T-helper 1 cell (primary cell): ENCODE measurements at regions not wholly inside any gene's neighbourhood (a gene's known extent, or its start where the extent isn't known, plus 50 kb on each side); places are given as distances from the start of the nearest gene placed in this dataset.
"Not testable (repeated sequence)": the region's sequence is repeated elsewhere in the genome, so short reads cannot be mapped to it uniquely, and the experiment has no call there.

ENCODE experiments used
- DNase-seq, 5 donors: peaks; one replicate each; pipeline ENCODE4 v3.0.0-alpha.2; 2012 to 2020

DNA sequence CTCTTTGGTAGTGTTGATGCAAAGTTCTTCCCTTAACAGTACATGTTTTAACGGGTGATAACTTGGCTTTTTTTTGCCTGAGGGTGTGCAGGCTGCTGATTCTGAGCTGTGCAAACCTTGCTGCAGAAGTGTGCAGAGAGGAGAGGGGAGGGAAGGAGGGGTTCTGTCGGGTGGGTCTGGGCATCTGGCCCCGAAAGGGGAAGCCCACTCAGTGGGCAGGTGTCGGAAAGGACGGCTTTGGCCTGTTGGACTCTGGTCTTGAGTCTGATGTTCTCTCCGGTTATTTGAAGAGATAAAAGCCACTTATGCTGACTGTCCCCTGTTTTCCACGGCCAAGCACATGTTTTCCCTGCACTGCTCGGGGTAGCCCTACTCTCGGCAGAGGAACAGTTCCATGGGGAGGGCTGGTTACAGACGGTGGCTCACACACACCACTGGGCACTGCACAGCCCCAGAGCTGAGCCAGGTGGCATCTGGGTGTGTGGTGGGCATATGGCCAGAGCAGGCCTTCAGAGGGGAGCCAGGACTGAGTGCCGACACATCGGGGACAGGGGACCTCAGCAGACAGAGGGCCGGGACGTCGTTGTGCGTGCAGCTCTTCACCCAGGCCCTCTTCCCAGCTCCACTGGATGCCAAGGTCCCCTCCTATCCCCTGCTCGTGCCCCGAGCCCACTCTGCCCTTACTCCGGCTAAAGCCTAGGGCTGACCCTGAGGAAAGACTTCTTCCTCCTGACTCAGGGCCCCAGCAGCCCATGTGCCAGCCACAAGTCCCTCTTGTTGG, 93.2 kb downstream of the TEX29 start:
- DNase-seq: no peak

GRCh38 chr13:111414341-111414740, 93.9 kb downstream of the TEX29 start:
- DNase-seq: no peak

GRCh38 chr13:111415246-111415645, 94.8 kb downstream of the TEX29 start:
- DNase-seq: no peak

DNA sequence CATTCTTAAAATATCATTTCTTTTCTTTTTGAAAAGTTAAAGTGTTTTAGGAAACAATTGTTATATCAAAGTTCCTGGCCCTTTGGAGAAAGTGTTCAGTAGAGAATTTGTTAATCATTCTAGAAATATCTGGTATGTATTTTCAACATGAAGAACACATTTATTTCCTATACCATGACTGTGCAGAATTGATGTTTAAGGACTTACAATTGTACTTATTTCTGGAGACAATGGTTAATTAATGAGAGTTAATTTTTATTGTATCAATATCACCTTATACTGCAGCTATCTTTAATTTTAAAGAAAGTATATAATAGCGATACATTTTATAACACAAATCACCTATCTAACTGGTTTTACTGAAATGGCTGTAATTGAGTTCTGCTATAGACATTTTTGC, 95.3 kb downstream of the TEX29 start:
- DNase-seq: no peak

DNA sequence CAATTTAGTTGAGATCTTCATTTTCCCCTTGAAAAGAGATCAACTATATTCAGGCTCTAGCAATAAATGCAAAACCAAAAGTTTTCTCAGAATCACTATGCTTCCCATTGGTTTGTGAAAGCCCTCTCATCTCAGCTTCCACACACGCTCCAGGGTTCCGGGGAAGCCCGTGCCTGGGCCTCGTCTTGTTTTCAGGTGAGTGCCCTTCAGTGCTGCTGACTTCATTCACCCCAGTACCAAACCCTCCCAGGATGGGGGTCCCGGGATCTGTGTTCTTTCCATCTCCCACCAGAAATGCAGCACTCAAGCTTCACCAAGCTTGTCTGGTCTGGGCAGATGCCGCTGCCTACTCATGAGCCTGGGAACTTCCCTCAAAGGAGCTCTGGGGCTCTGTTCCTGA, 97.7 kb downstream of the TEX29 start:
- no peak for DNase-seq

- no peak for DNase-seq
Measured at GRCh38 chr13:111420113-111420876, 99.9 kb downstream of the TEX29 start.

- no peak for DNase-seq
Measured at GRCh38 chr13:111421216-111421615, 100.8 kb downstream of the TEX29 start.

DNA sequence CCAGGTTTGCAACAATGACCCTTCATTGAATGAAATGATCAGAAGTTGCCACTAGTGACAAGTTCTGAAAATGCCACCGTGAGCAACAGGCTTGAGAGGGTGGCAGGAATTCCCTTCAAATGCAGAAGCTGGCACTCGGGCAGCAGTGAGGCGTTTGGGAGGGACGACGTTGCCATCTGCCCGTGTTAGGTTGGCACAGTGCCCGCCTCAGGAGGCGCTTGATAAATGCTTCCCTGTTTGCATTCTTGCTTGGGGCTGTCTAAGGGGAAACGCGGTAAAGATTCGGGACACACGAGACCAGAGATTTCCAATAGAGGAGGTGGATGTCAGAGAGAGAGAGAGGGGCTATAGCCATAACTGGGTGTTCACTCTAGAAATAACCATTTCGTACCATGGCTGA, 101.9 kb downstream of the TEX29 start:
- DNase-seq: no peak

- no peak for DNase-seq
Measured at GRCh38 chr13:111423168-111423785, 102.8 kb downstream of the TEX29 start.

- no peak for DNase-seq
Measured at GRCh38 chr13:111424134-111424533, 103.7 kb downstream of the TEX29 start.

- DNase-seq: no peak
Measured at GRCh38 chr13:111425326-111425725, 104.9 kb downstream of the TEX29 start.

DNA sequence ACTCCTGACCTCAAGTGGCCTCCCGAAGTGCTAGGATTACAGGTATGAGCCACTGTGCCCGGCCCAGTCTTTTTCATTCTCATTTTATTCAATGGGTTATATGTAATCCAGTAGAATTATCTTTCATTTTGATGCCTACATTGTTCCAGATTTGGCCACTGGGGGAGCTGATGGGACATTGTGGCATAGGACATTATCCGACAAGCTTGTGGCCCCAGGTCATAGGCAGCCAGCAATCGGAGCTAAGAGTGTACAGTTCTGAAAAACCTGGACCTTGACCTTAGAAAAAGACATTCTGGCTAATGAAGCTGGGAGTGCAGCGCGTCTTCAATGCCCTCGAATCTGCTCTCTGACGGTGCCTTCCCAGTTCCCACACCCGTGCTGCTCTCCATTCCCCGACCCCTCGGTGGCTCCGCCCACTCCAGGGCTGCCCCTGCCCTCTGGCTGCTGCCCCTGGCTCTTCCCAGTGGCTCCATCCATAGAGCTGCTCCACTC, 108.7 kb downstream of the TEX29 start:
- DNase-seq: peak in 1 of 5 donors; percentile 8

DNA sequence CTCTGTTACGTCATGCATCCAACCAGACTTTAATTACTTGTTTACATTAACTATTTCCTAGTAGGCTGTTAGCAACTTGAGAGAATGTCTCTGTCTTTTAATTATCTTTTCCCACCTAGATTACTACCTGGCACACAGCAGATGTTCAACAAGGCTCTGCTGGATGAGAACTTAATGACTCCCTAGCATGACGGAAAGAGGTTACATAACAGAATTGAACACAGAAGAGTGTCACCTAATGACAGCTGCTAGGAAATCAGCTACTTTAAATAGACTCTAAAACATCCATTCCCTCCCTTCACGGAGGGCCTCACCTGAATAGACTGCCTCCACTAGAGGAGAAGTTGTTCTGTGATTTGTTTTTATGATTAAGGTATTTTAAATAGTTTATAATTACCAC, 110.8 kb downstream of the TEX29 start:
- no peak for DNase-seq

GRCh38 chr13:111434578-111435159, 114.2 kb downstream of the TEX29 start:
- no peak for DNase-seq

DNA sequence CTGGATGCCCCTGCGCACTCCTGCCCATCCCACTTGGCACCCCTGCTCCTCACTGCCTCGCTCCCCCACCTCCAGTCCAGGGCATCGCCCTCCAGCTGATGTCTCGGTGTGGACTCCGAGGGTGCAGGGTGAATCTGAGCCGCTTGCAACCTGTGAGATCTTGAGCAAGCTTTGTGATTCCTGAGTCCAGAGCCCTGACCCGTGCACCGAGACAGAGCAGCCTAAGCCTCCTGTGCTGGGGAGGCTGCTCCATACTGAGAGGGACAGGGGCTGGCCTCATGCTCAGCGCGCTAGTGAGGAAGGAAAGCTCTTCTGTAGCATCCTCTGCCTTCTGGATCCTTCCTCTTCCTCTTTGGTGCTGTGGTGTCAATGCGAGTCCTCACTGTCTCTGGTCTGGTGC, 116.0 kb downstream of the TEX29 start:
- DNase-seq: no peak

DNA sequence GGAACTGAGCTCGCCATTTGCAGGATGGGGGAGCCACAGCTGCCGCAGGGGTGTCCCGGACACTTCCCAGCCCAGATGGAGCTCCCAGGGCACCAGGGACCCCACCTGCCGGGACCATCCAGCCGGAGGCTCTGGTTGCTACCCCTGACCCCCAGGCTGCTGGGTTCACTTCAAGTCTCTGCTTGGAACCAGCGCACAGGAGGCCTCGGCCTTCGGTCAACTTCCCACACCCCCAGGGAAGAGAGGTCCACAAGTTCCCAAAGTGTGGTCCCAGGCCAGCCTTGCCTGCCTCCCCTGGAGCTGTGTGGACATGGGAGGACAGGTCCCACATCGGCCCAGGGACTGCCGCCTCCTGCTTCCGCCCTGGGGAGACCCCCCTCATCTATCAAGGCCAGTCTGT, 117.0 kb downstream of the TEX29 start:
- DNase-seq: no peak

- DNase-seq: no peak
Measured at GRCh38 chr13:111437856-111438547, 117.6 kb downstream of the TEX29 start.

- DNase-seq: not testable (repeated sequence)
Measured at GRCh38 chr13:111440492-111440891, 120.0 kb downstream of the TEX29 start.

- DNase-seq: no peak
Measured at GRCh38 chr13:111443981-111444380, 123.5 kb downstream of the TEX29 start.

GRCh38 chr13:111448504-111448903, 128.1 kb downstream of the TEX29 start:
- DNase-seq: no peak

GRCh38 chr13:111449041-111449440, 128.6 kb downstream of the TEX29 start:
- DNase-seq: no peak

DNA sequence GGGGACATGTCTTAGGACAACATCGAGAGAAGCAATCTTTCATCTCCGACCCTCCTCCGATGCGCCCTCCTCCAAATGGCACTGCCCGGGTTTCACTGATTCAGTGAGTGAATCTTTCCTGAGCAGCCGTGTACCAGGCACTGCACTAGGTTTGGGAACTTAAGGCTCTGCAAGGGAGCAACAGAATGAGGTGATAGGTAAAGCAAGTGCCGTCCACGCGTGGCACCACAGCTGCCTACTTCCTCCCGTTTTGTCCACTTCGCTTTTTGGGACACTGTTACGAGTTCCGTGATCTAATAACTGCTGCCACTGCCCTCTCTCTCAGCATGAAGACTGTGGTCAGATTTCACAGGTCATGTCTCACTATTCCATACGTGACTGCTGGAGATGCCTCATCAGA, 131.0 kb downstream of the TEX29 start:
- DNase-seq: no peak
